ENCODE measurements at regions not wholly inside any gene's neighbourhood (a gene's known extent, or its start where the extent isn't known, plus 50 kb on each side); places are given as distances from the start of the nearest gene placed in this dataset.
"Not testable (repeated sequence)": the region's sequence is repeated elsewhere in the genome, so short reads cannot be mapped to it uniquely, and the experiment has no call there.

DNA sequence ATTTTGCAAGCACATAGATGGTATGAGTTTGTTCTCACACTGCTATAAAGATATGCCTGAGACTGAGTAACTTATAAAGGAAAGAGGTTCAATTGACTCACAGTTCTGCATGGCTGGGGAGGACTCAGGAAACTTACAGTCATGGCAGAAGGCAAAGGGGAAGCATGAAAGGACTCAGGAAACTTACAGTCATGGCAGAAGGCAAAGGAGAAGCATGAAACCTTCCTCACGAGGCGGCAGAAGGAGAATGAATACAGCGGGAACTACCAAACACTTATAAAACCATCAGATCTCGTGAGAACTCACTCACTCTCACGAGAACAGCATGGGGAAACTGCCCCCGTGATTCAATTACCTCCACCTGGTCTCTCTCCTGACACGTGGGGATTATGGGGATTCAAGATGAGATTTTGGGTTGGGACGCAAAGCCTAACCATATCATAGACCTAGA lies 101.9 kb upstream of the NCOR2 start:
- not testable (repeated sequence) for DNase-seq
- no CpG with 5 or more reads among the region's 8 CpGs for WGBS (ENCODE audit: extremely low coverage, insufficient coverage, insufficient read length)

DNA sequence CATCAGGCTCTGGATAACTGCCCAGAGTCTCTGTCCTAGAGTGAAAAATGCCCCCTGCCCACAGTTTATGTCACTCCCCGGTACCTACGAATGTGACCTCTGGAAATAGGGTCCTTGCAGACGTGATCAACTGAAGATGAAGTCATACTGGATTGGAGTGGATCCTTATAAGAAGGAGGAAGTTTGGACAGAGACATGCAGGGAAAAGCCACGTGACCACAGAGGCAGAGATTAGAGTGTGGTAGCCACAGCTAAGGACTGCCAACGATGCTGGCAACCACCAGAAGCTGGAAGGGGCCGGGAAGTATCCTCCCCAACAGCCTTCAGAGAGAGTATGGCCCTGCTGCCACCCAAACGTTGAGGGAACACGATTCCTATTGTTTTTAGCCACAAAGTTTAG lies 101.2 kb upstream of the NCOR2 start:
- peaks cover 9% of the 10 kb centered on the region for H3K79me1 ChIP-seq (ENCODE audit: low read length)
- no peak overlapping the region for H3K14ac ChIP-seq (ENCODE audit: low read length)
- H2AFZ ChIP-seq (ENCODE audit: insufficient read depth, low read length, poor library complexity) = no peak overlapping the region
- H3K4ac ChIP-seq (ENCODE audit: low read depth, low read length) = no peak overlapping the region
- DNase-seq = no peak
- no peak overlapping the region for H3K23ac ChIP-seq (ENCODE audit: low read length)
- no peak overlapping the region for H2BK120ac ChIP-seq (ENCODE audit: insufficient read depth, low read length, poor library complexity)
- no peak overlapping the region for H3K9ac ChIP-seq (ENCODE audit: low read length)
- no peak overlapping the region for H2BK5ac ChIP-seq (ENCODE audit: low read depth, low read length, poor library complexity)
- H3K4me1 ChIP-seq (ENCODE audit: control insufficient read depth in 1 of 2, insufficient read depth in 2 of 2, low read length in 2 of 2) = peaks cover 3 to 11% of the 10 kb centered on the region in 2 experiments
- no peaks in the 10 kb centered on the region for H3K27me3 ChIP-seq (ENCODE audit: insufficient read depth, low read length)
- no peak overlapping the region for H3K4me2 ChIP-seq (ENCODE audit: low read length)
- no peak overlapping the region for H2AK5ac ChIP-seq (ENCODE audit: low read length)
- no peak overlapping the region for H3K4me3 ChIP-seq (ENCODE audit: low read depth, low read length)
- H2BK12ac ChIP-seq (ENCODE audit: low read length) = peak overlapping the region; percentile 39
- no CpG with 5 or more reads among the region's 8 CpGs for WGBS (ENCODE audit: extremely low coverage, insufficient coverage, insufficient read length)
- no peak overlapping the region for H4K12ac ChIP-seq (ENCODE audit: low read depth, low read length)
- H3K9me3 ChIP-seq (ENCODE audit: insufficient read depth, low read depth, low read length) = peaks cover 3% of the 10 kb centered on the region
- no peak overlapping the region for H3K27ac ChIP-seq (ENCODE audit: low read depth, low read length)
- no peaks in the 10 kb centered on the region for H3K79me2 ChIP-seq (ENCODE audit: control insufficient read depth, insufficient read depth, low read length, poor library complexity)
- H4K8ac ChIP-seq (ENCODE audit: low read depth, low read length) = no peak overlapping the region
- no peak overlapping the region for H3K18ac ChIP-seq (ENCODE audit: low read length)
- H4K91ac ChIP-seq (ENCODE audit: low read depth, low read length) = peak overlapping the region; percentile 18
- no peaks in the 10 kb centered on the region for H3K36me3 ChIP-seq (ENCODE audit: control insufficient read depth in 1 of 2, insufficient read depth in 2 of 2, low read length in 2 of 2)

More for the DNA sequence above, 101.9 kb upstream of the NCOR2 start:
- Histone ChIP-seq H3K4me1 (ENCODE audit: control insufficient read depth in 1 of 2, insufficient read depth in 2 of 2, low read length in 2 of 2) (peaks cover 4 to 12% of the 10 kb centered on the region in 2 experiments), H3K79me1 (ENCODE audit: low read length) (peaks cover 11% of the 10 kb centered on the region)
- H3K18ac ChIP-seq (ENCODE audit: low read length); H2AFZ ChIP-seq (ENCODE audit: insufficient read depth, low read length, poor library complexity); H4K8ac ChIP-seq (ENCODE audit: low read depth, low read length); H4K12ac ChIP-seq (ENCODE audit: low read depth, low read length); H2BK120ac ChIP-seq (ENCODE audit: insufficient read depth, low read length, poor library complexity); H3K27ac ChIP-seq (ENCODE audit: low read depth, low read length); H3K79me2 ChIP-seq (ENCODE audit: control insufficient read depth, insufficient read depth, low read length, poor library complexity); H3K4me2 ChIP-seq (ENCODE audit: low read length); H3K14ac ChIP-seq (ENCODE audit: low read length); H3K36me3 ChIP-seq (ENCODE audit: control insufficient read depth in 1 of 2, insufficient read depth in 2 of 2, low read length in 2 of 2); H2AK5ac ChIP-seq (ENCODE audit: low read length); H2BK12ac ChIP-seq (ENCODE audit: low read length); H3K23ac ChIP-seq (ENCODE audit: low read length); H3K4ac ChIP-seq (ENCODE audit: low read depth, low read length); H3K9me3 ChIP-seq (ENCODE audit: insufficient read depth, low read depth, low read length); H2BK5ac ChIP-seq (ENCODE audit: low read depth, low read length, poor library complexity); H3K4me3 ChIP-seq (ENCODE audit: low read depth, low read length); H4K91ac ChIP-seq (ENCODE audit: low read depth, low read length); H3K9ac ChIP-seq (ENCODE audit: low read length); H3K27me3 ChIP-seq (ENCODE audit: insufficient read depth, low read length): not testable (repeated sequence)

DNA sequence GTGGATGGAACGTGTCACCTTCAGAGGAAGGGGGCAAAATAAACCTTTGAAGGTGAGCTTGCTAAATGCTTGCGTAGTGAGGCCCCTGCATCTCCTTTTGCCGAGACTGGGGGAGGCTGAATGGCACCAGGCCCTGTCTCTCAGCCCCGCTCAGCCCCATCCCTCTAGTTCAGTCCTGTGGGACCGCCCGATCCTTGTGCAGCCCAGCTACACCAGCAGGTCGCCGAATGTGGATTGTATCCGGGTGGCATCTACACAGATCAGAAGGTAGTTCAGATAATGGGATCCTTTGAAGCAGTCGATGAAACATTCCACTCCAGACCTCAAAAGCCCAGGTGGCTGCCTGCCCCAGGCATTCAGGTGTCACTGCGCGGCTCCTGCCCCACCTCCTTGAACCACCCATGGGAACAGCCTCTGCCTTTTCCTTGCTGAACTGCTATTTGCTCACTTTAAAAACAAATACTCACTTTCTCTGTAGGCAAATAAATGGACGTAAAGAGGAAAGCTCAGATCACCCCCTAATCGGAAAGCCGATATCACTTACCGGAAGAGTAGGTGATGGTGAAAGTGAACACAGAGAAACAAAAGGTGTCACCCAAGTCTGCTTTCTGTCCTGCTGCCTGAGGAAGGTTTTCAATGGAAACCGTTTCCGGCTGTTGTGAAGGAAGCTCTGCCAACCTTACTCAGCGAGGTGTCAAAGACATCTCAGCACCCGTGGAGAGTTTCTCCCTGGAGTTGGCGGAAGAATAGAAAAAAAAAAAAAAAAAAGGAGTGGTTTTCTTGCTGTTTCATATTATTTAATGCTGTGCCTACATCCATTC lies 100.3 kb upstream of the NCOR2 start:
- Histone ChIP-seq H3K4ac (ENCODE audit: low read depth, low read length) (no peak overlapping the region), H2BK120ac (ENCODE audit: insufficient read depth, low read length, poor library complexity) (no peak overlapping the region), H2BK5ac (ENCODE audit: low read depth, low read length, poor library complexity) (no peak overlapping the region), H3K4me3 (ENCODE audit: low read depth, low read length) (no peak overlapping the region), H4K12ac (ENCODE audit: low read depth, low read length) (no peak overlapping the region), H3K27me3 (ENCODE audit: insufficient read depth, low read length) (no peaks in the 10 kb centered on the region), H3K14ac (ENCODE audit: low read length) (no peak overlapping the region), H3K79me2 (ENCODE audit: control insufficient read depth, insufficient read depth, low read length, poor library complexity) (no peaks in the 10 kb centered on the region), H3K18ac (ENCODE audit: low read length) (no peak overlapping the region), H2AFZ (ENCODE audit: insufficient read depth, low read length, poor library complexity) (no peak overlapping the region), H3K23ac (ENCODE audit: low read length) (no peak overlapping the region), H3K9ac (ENCODE audit: low read length) (no peak overlapping the region), H3K27ac (ENCODE audit: low read depth, low read length) (no peak overlapping the region), H4K91ac (ENCODE audit: low read depth, low read length) (no peak overlapping the region), H2AK5ac (ENCODE audit: low read length) (no peak overlapping the region), H3K9me3 (ENCODE audit: insufficient read depth, low read depth, low read length) (peaks cover 3% of the 10 kb centered on the region), H3K36me3 (ENCODE audit: control insufficient read depth in 1 of 2, insufficient read depth in 2 of 2, low read length in 2 of 2) (no peaks in the 10 kb centered on the region), H3K79me1 (ENCODE audit: low read length) (peaks cover 9% of the 10 kb centered on the region), H3K4me1 (ENCODE audit: control insufficient read depth in 1 of 2, insufficient read depth in 2 of 2, low read length in 2 of 2) (peaks cover 6 to 11% of the 10 kb centered on the region in 2 experiments), H3K4me2 (ENCODE audit: low read length) (no peak overlapping the region), H4K8ac (ENCODE audit: low read depth, low read length) (no peak overlapping the region), H2BK12ac (ENCODE audit: low read length) (no peak overlapping the region)
- WGBS (ENCODE audit: extremely low coverage, insufficient coverage, insufficient read length) = no CpG with 5 or more reads among the region's 21 CpGs
- DNase-seq = peak in 1 of 2 donors; percentile 40

DNA sequence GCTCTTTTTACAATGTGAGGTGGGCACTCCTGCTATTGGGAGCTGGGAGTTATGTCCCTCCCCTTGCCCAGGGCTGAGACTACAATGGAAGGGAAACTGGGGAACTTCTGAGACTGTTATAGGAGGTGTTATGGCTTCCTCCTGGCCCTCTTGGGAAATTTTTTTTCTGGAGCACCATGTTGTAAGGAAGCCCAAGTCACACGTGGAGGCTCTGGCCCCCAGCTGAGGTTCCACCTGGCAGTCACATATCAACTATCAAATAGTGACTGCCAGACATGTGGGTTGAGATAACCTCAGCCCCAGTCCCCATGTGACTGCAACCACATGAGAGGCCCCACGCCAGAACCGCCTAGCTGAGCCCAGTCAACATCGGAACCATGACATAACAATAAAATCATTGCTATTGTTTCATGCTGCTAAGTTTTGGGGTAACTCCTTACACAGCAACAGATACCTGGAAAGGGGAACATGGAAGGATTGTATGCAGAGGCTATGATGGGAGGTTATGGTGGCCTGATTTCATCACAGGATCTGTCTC lies 99.4 kb upstream of the NCOR2 start:
- no peaks in the 10 kb centered on the region for H3K36me3 ChIP-seq (ENCODE audit: control insufficient read depth in 1 of 2, insufficient read depth in 2 of 2, low read length in 2 of 2)
- H2AK5ac ChIP-seq (ENCODE audit: low read length) = no peak overlapping the region
- no peak overlapping the region for H3K9ac ChIP-seq (ENCODE audit: low read length)

More for the DNA sequence above, 99.4 kb upstream of the NCOR2 start:
- Histone ChIP-seq H2AFZ (ENCODE audit: insufficient read depth, low read length, poor library complexity) (no peak overlapping the region), H2BK120ac (ENCODE audit: insufficient read depth, low read length, poor library complexity) (no peak overlapping the region), H3K79me2 (ENCODE audit: control insufficient read depth, insufficient read depth, low read length, poor library complexity) (no peaks in the 10 kb centered on the region), H4K91ac (ENCODE audit: low read depth, low read length) (no peak overlapping the region), H3K27ac (ENCODE audit: low read depth, low read length) (no peak overlapping the region), H3K4ac (ENCODE audit: low read depth, low read length) (no peak overlapping the region), H3K4me3 (ENCODE audit: low read depth, low read length) (no peak overlapping the region), H4K12ac (ENCODE audit: low read depth, low read length) (no peak overlapping the region), H2BK5ac (ENCODE audit: low read depth, low read length, poor library complexity) (no peak overlapping the region), H3K4me1 (ENCODE audit: control insufficient read depth in 1 of 2, insufficient read depth in 2 of 2, low read length in 2 of 2) (peaks cover 6 to 11% of the 10 kb centered on the region in 2 experiments), H3K23ac (ENCODE audit: low read length) (no peak overlapping the region), H3K14ac (ENCODE audit: low read length) (no peak overlapping the region), H3K79me1 (ENCODE audit: low read length) (peaks cover 9% of the 10 kb centered on the region), H3K4me2 (ENCODE audit: low read length) (no peak overlapping the region), H3K18ac (ENCODE audit: low read length) (no peak overlapping the region), H3K27me3 (ENCODE audit: insufficient read depth, low read length) (no peaks in the 10 kb centered on the region), H3K9me3 (ENCODE audit: insufficient read depth, low read depth, low read length) (peaks cover 3% of the 10 kb centered on the region), H4K8ac (ENCODE audit: low read depth, low read length) (peak overlapping the region; percentile 9), H2BK12ac (ENCODE audit: low read length) (no peak overlapping the region)
- no peak for DNase-seq
- WGBS (ENCODE audit: extremely low coverage, insufficient coverage, insufficient read length) = no CpG with 5 or more reads among the region's 4 CpGs

Data from trophoblast cell (in vitro differentiated cells and primary cell).